Neural crest cell (in vitro differentiated cells): ENCODE measurements at regions not wholly inside any gene's neighbourhood (a gene's known extent, or its start where the extent isn't known, plus 50 kb on each side); places are given as distances from the start of the nearest gene placed in this dataset.

Source experiments
- DNase-seq: peaks from one replicate; pipeline ENCODE4 v3.0.0; 2021; ENCODE audit warnings: low read depth, mixed read lengths, low spot score
- H3K27ac Mint-ChIP-seq: one replicate; pipeline ENCODE4 v1.8.0; 2021; ENCODE audit warnings: mild to moderate bottlenecking, mixed read lengths; ENCODE audit not compliant: unreplicated experiment
- H3K27me3 Mint-ChIP-seq: 2 replicates; pipeline ENCODE4 v1.8.0; 2021; ENCODE audit warnings: low read depth, mild to moderate bottlenecking, mixed read lengths
- H3K36me3 Mint-ChIP-seq: 2 replicates; pipeline ENCODE4 v1.8.0; 2021; ENCODE audit warnings: low read depth, mild to moderate bottlenecking, mixed read lengths
- H3K4me1 Mint-ChIP-seq: 2 replicates; pipeline ENCODE4 v1.8.0; 2021; ENCODE audit warnings: mixed read lengths
- H3K4me3 Mint-ChIP-seq: one replicate; pipeline ENCODE4 v1.8.0; 2021; ENCODE audit warnings: mild to moderate bottlenecking, mixed read lengths
- H3K9me3 Mint-ChIP-seq: 2 replicates; pipeline ENCODE4 v1.8.0; 2021; ENCODE audit warnings: mixed read lengths
- CTCF ChIP-seq: fragments of 200-600 bp; sonication (generic); conservative IDR thresholded peaks from 2 replicates; pipeline ENCODE4 v1.5.0; 2021; ENCODE audit warnings: antibody characterized with exemption, mild to moderate bottlenecking

GRCh38 chr10:10910634-10911033 is 107.0 kb upstream of the CELF2 start:
- no peak for TF ChIP-seq CTCF
- no peak overlapping the region for H3K27ac Mint-ChIP-seq

DNA sequence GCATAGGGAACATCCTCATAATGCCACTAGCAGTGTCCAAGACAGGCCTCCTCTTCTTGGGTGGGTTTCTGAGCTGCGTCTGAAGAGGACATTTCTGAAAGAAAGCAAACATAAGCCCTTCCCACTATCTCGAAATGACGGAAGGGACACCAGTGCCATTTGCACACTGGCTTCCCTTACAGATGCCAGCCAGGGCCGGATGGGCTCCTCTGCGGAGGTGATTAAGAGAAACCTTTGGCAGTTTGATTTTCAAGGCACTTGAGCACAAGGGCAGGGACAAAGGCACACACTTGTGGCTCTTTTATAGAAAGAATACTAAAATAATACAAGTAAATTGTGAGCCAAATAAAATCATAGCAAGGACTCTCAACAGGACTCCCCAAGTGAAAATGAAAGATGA is 106.6 kb upstream of the CELF2 start:
- Mint-ChIP-seq H3K27ac (peak overlapping the region; percentile 63), H3K9me3 (peaks cover 3% of the 10 kb centered on the region), H3K36me3 (no peaks in the 10 kb centered on the region), H3K27me3 (no peaks in the 10 kb centered on the region), H3K4me1 (peaks cover 16% of the 10 kb centered on the region), H3K4me3 (no peak overlapping the region)
- TF ChIP-seq CTCF: no peak
- DNase-seq: no peak

More at GRCh38 chr10:10910634-10911033, 107.0 kb upstream of the CELF2 start:
- Mint-ChIP-seq H3K4me1 (peaks cover 16% of the 10 kb centered on the region), H3K27me3 (no peaks in the 10 kb centered on the region), H3K36me3 (no peaks in the 10 kb centered on the region), H3K9me3 (peaks cover 3% of the 10 kb centered on the region), H3K4me3 (no peak overlapping the region)
- DNase-seq: no peak

DNA sequence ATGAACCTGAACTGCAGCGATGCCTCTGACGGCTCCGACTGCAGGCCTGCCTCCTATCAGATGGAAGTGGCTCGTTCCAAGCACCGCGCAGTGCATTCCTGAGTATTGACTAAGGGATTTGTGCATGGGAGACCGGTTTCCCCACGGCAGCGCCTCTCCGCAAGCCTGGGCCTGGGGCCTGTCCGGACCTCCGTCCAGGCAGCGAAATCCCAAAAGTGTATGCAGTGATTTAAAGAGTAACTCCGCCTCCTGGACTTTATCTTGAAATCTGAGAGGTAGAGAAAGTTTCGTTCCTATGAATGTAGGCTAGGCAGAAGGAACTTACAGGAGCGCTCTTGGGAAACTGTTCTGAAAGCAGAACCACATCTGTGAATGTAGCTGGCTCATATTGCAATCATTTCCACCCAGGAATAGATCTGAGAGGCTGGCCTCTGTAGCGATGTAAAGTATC is 106.2 kb upstream of the CELF2 start:
- TF ChIP-seq CTCF: no peak
- peak overlapping the region; percentile 63 for H3K27ac Mint-ChIP-seq
- peak overlapping the region; percentile 21 for H3K4me3 Mint-ChIP-seq
- H3K27me3 Mint-ChIP-seq: no peaks in the 10 kb centered on the region
- peak; percentile 5 for DNase-seq
- H3K4me1 Mint-ChIP-seq: peaks cover 16% of the 10 kb centered on the region
- H3K9me3 Mint-ChIP-seq: no peaks in the 10 kb centered on the region
- H3K36me3 Mint-ChIP-seq: no peaks in the 10 kb centered on the region

GRCh38 chr10:10914144-10914543 is 103.5 kb upstream of the CELF2 start:
- no peak overlapping the region for H3K27ac Mint-ChIP-seq
- no peak for TF ChIP-seq CTCF
- H3K36me3 Mint-ChIP-seq: no peaks in the 10 kb centered on the region
- H3K4me3 Mint-ChIP-seq: no peak overlapping the region
- no peaks in the 10 kb centered on the region for H3K27me3 Mint-ChIP-seq
- no peak for DNase-seq
- H3K9me3 Mint-ChIP-seq: no peaks in the 10 kb centered on the region
- H3K4me1 Mint-ChIP-seq: peaks cover 16% of the 10 kb centered on the region

- H3K36me3 Mint-ChIP-seq: no peaks in the 10 kb centered on the region
- H3K4me1 Mint-ChIP-seq: peaks cover 26% of the 10 kb centered on the region
Measured at GRCh38 chr10:10915215-10915614, 102.5 kb upstream of the CELF2 start.

More at GRCh38 chr10:10915215-10915614, 102.5 kb upstream of the CELF2 start:
- Mint-ChIP-seq H3K9me3 (no peaks in the 10 kb centered on the region), H3K4me3 (no peak overlapping the region), H3K27ac (no peak overlapping the region), H3K27me3 (no peaks in the 10 kb centered on the region)
- TF ChIP-seq CTCF: no peak
- DNase-seq: no peak
